ENCODE measurements at regions not wholly inside any gene's neighbourhood (a gene's known extent, or its start where the extent isn't known, plus 50 kb on each side); places are given as distances from the start of the nearest gene placed in this dataset.

DNA sequence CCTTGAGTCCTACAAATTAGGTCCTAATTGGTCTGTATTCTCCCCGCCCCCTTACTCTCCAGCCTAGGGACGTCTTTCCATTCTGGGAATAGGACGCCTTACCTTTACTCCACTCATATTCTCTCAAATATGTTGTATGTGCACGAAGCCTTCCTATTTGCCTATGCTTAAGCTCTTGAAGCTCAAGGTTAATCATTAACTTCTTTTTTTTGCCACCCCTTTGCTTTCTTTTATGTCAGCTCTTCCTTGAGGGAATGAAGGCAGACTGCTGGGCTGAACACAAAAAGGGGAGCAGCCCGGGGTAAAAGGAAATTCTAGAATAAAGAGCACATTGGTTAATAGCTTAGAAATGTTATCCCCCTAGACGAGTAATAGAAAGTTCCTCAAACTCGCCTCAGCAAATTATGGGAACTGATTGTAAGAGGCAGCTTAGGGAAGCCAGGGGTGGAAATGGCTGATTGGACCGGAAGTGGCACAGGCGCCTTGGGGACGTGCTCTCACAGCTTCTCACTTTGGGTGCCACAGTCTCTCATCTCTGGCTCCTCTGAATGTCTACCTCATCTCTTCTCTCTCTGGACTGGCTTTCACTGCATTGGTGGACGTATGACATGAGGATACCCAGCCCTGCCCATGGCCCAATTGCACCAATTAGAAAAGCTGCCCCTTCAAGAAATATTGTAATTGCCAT lies 122.3 kb upstream of the IL12B start:
- DNase-seq (ENCODE audit: low read depth), result no peak
- TF ChIP-seq, protein P1, sequence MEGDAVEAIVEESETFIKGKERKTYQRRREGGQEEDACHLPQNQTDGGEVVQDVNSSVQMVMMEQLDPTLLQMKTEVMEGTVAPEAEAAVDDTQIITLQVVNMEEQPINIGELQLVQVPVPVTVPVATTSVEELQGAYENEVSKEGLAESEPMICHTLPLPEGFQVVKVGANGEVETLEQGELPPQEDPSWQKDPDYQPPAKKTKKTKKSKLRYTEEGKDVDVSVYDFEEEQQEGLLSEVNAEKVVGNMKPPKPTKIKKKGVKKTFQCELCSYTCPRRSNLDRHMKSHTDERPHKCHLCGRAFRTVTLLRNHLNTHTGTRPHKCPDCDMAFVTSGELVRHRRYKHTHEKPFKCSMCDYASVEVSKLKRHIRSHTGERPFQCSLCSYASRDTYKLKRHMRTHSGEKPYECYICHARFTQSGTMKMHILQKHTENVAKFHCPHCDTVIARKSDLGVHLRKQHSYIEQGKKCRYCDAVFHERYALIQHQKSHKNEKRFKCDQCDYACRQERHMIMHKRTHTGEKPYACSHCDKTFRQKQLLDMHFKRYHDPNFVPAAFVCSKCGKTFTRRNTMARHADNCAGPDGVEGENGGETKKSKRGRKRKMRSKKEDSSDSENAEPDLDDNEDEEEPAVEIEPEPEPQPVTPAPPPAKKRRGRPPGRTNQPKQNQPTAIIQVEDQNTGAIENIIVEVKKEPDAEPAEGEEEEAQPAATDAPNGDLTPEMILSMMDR (conservative IDR thresholded peaks at IDR 0.05; ENCODE audit: low read length), result no peak
- no peak overlapping the region for H3K4me3 ChIP-seq (ENCODE audit: low read length)

DNA sequence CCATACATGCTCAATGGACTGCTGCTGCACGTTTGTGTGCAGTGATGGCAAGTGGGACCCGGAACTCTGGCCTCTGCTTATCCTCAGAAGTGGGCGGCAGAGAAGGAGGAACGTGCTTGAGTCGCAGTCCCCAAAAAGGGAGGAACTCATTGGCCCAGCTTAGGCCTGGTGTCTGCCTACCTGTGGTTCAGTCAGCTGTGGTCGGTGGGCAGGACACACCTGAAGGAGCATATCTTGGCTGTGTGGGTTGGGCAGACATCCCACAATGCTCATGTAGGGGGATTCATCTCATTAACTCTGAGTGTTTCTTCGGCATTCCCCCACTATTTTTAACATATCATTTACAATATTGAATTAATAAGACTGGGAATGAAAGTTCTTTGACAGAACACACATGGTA lies 122.9 kb upstream of the IL12B start:
- H3K4me3 ChIP-seq (ENCODE audit: low read length), result no peak overlapping the region
- TF ChIP-seq, protein P1 (conservative IDR thresholded peaks at IDR 0.05; ENCODE audit: low read length), result no peak
- no peak for DNase-seq (ENCODE audit: low read depth)

DNA sequence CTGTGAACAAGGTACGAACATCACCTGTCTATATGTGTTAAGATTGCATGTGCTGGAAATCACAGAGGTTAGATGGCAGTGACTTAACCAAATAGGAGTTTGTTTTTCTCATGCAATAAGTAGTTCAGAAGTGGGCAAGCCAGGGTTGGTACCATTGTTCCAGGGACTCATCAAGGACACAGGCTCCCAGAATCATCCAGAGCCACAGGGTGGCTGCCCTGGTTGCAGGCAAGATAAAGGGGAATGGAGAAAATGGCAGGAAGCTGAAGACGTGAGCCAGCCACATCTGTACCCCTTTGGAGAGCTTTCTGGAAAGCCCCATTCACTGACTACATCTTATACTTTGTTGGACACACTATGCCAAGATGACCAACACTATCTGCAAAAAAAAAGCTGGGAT lies 126.0 kb upstream of the IL12B start:
- DNase-seq (ENCODE audit: low read depth), result no peak
- H3K4me3 ChIP-seq (ENCODE audit: low read length), result no peak overlapping the region
- TF ChIP-seq, protein P1 (conservative IDR thresholded peaks at IDR 0.05; ENCODE audit: low read length), result no peak

DNA sequence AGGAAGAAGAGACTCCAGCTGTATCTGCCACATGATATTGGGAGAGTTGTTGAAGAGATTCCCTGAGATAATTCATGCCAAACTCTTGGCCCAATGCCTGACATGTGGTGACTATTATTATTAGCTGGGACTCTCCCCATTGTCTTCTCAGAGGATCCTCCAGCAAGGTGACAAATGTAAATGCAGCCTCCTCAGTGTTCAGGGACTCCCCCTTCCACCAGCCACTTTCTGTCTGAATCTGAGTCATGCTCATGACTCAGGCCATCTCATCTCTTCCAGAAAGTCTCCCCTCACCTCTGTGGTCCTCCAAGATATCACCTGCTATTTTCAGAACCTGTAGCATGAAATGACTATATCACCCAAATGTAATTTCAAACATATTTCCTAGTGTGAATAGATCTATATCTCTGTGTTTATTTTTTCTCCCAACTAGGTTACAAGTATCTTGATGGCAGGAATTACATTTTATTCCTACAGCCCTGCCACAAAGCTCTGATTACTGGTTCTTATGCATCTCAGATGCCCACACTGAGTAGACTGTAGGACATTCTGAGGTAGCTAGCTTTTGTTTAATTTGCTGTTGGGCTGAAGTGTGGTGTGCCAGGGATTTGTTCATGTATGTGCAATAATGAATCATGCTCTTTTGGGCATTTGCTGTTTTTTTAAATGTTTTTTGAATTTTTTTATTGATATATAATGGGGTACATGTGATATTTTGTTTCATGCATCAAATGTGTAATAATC lies 126.6 kb upstream of the IL12B start:
- peak; percentile 43 for DNase-seq (ENCODE audit: low read depth)

DNA sequence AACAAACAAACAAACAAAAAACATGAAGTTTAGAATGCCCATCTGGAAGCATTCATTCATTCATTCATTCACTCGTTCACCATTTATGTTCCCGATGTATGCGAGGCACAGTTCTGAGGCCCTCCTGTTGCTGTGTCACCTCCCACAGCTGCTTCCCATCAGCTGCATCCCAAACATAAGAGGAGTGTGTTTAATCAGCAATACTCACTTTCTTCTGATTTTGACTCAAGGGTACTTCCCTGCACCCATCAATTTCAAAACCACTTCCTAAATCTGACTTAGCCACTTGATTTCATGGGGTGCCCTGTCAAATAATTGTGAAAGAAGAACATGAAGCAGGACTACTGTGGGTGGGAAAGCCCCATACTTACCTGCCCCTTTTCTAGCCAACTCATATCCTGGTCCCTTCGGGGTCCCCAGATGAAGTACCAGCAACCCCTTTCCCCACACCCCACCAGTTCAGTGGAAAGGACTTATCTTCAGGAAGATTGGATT lies 128.0 kb upstream of the IL12B start:
- TF ChIP-seq, protein P1 (conservative IDR thresholded peaks at IDR 0.05; ENCODE audit: low read length), result no peak
- DNase-seq (ENCODE audit: low read depth), result no peak
- H3K4me3 ChIP-seq (ENCODE audit: low read length), result no peak overlapping the region

More for the DNA sequence above, 126.6 kb upstream of the IL12B start:
- H3K4me3 ChIP-seq (ENCODE audit: low read length), result no peak overlapping the region
- TF ChIP-seq, protein P1 (conservative IDR thresholded peaks at IDR 0.05; ENCODE audit: low read length), result no peak

DNA sequence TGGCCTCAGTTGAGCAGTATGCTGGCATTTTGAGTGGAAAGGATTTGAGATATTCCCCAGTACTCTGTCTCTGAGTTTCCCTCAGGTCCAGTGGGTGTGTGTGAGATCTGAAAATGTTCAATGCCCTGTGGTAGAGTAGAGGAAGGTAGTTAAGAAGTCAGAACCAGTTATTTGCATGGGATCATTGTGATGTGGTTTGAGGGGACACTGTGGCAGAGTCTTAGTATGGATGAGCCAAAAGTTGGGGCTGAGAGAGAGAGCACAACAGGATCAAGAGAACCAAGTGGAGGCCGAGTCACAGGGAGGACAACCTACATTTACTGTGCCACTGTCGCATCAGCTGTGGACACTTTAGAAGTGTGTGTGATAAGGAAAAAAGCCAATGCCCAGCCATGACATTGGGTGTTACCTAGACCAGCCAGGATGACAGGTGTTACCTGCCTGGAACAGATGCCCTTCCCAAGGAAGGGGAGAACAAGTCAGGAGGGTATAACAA lies 128.9 kb upstream of the IL12B start:
- no peak overlapping the region for H3K4me3 ChIP-seq (ENCODE audit: low read length)
- TF ChIP-seq, protein P1 (conservative IDR thresholded peaks at IDR 0.05; ENCODE audit: low read length), result no peak
- no peak for DNase-seq (ENCODE audit: low read depth)

Data from AG10803 (cell line).